B cell (primary cell): ENCODE measurements at regions not wholly inside any gene's neighbourhood (a gene's known extent, or its start where the extent isn't known, plus 50 kb on each side); places are given as distances from the start of the nearest gene placed in this dataset.

ENCODE experiments used
- ATAC-seq: fragments of 200-7000 bp; cut with Tn5 transposase; one replicate; pipeline ENCODE4 v1.10.0; 2021; ENCODE audit warnings: low read depth, mild to moderate bottlenecking, moderate number of reproducible peaks, moderate library complexity
- CTCF ChIA-PET: fragments of 350-600 bp; sonication (Branson Sonifier 250); formaldehyde crosslinking; loops from one replicate; lab custom pipeline; 2021; ENCODE audit warnings: antibody characterized with exemption, inconsistent platforms; lab: Charles Lee
- POLR2A ChIA-PET: fragments of 350-600 bp; sonication (Branson Sonifier 250); formaldehyde crosslinking; loops from one replicate; lab custom pipeline; 2021; ENCODE audit warnings: antibody characterized with exemption; lab: Charles Lee
- DNase-seq: peaks from one replicate; pipeline ENCODE4 v3.0.0; 2013
- H2AFZ ChIP-seq: 2 replicates; pipeline ENCODE4 v1.6.1; 2012; ENCODE audit warnings: mild to moderate bottlenecking, low read depth, low read length; ENCODE audit not compliant: insufficient read depth, poor library complexity, severe bottlenecking
- H3K27ac ChIP-seq, 2 donors: 1 replicate in 1 of 2; 2 replicates in 1 of 2; pipeline ENCODE4 v1.5.1; 2012 to 2013; ENCODE audit warnings: low read length in 2 of 2, mild to moderate bottlenecking in 2 of 2, moderate library complexity in 1 of 2
- H3K27me3 ChIP-seq, 4 experiments: fragments of 200-600 bp in 1 of 4; sonication (generic) in 1 of 4; replicated peaks in 1 of 4; 1 replicate in 2 of 4; 2 replicates in 2 of 4; pipeline versions ENCODE4 v1.6.1 to v1.7.0; 2013 to 2016; ENCODE audit warnings: low read length in 3 of 4, mild to moderate bottlenecking in 2 of 4, mixed read lengths in 1 of 4, moderate library complexity in 1 of 4; ENCODE audit not compliant: insufficient read depth in 4 of 4, control insufficient read depth in 3 of 4; ENCODE audit errors: control extremely low read depth in 1 of 4
- H3K36me3 ChIP-seq, 2 experiments: replicated peaks in 1 of 2; 1 replicate in 1 of 2; 2 replicates in 1 of 2; pipeline versions ENCODE4 v1.6.1 to v1.7.1; 2013; ENCODE audit warnings: low read length in 1 of 2; ENCODE audit not compliant: insufficient read depth in 2 of 2, control insufficient read depth in 1 of 2; ENCODE audit errors: control extremely low read depth in 1 of 2, extremely low read depth in 1 of 2
- H3K4me1 ChIP-seq, 2 donors: fragments of 200-600 bp in 1 of 2; sonication (generic) in 1 of 2; 1 replicate in 1 of 2; 2 replicates in 1 of 2; pipeline versions ENCODE4 v1.5.1 to v1.6.1; 2013 to 2017; ENCODE audit warnings: low read length in 2 of 2; ENCODE audit not compliant: control insufficient read depth in 2 of 2, insufficient read depth in 2 of 2
- H3K4me2 ChIP-seq: replicated peaks from 2 replicates; pipeline ENCODE3; 2012; ENCODE audit warnings: mild to moderate bottlenecking, low read depth, low read length; ENCODE audit not compliant: poor library complexity, severe bottlenecking
- H3K4me3 ChIP-seq, 5 experiments: fragments of 200-600 bp in 1 of 5; sonication (generic) in 1 of 5; 1 replicate in 3 of 5; 2 replicates in 2 of 5; pipeline versions ENCODE4 v1.5.1 to v1.7.0; 2011 to 2016; ENCODE audit warnings: low read length in 4 of 5, mild to moderate bottlenecking in 4 of 5, low read depth in 2 of 5, control low read depth in 1 of 5, moderate library complexity in 1 of 5; ENCODE audit not compliant: insufficient read depth in 1 of 5; ENCODE audit errors: control extremely low read depth in 1 of 5, extremely low read depth in 1 of 5
- H3K79me2 ChIP-seq: fragments of 200-600 bp; sonication (generic); one replicate; pipeline ENCODE4 v1.6.0; 2016; ENCODE audit warnings: low read length; ENCODE audit not compliant: control insufficient read depth, insufficient read depth
- H3K9ac ChIP-seq: fragments of 200-600 bp; sonication (generic); 2 replicates; pipeline ENCODE4 v1.6.1; 2017; ENCODE audit warnings: mild to moderate bottlenecking, low read length, moderate library complexity
- H3K9me3 ChIP-seq, 3 donors: one replicate each; pipeline versions ENCODE4 v1.6.1 to v1.7.1; 2013; ENCODE audit warnings: low read length in 2 of 3; ENCODE audit not compliant: control insufficient read depth in 2 of 3, insufficient read depth in 1 of 3; ENCODE audit errors: control extremely low read depth in 1 of 3
- H4K20me1 ChIP-seq: 2 replicates; pipeline ENCODE4 v1.6.0; 2012; ENCODE audit warnings: mild to moderate bottlenecking, low read length; ENCODE audit not compliant: insufficient read depth, control insufficient read depth, poor library complexity, severe bottlenecking
- H3K27ac Mint-ChIP-seq: one replicate; pipeline ENCODE4 v1.8.0; 2021; ENCODE audit warnings: mixed read lengths
- H3K27me3 Mint-ChIP-seq: one replicate; pipeline ENCODE4 v1.8.0; 2021; ENCODE audit warnings: mixed read lengths
- H3K4me1 Mint-ChIP-seq: one replicate; pipeline ENCODE4 v1.8.0; 2021; ENCODE audit warnings: mixed read lengths
- H3K4me3 Mint-ChIP-seq: one replicate; pipeline ENCODE4 v1.8.0; 2021; ENCODE audit warnings: mixed read lengths
- H3K9me3 Mint-ChIP-seq: one replicate; pipeline ENCODE4 v1.8.0; 2022; ENCODE audit warnings: mixed read lengths; ENCODE audit not compliant: insufficient read depth
- EZH2 ChIP-seq: IDR thresholded peaks from 2 replicates; pipeline ENCODE4 v1.6.1; 2012; ENCODE audit warnings: borderline replicate concordance, low read depth, mild to moderate bottlenecking, moderate library complexity, low read length; ENCODE audit not compliant: insufficient read depth, poor library complexity, severe bottlenecking
- WGBS: methylation state at CpG from one replicate; pipeline ENCODE4 v1.1.5; 2013; ENCODE audit warnings: missing lambda C conversion rate; ENCODE audit not compliant: insufficient coverage; 5-methylcytosine and 5-hydroxymethylcytosine counted together
- intact Hi-C: fragments of 100-400 bp; cut with micrococcal nuclease; formaldehyde crosslinking; loops from one replicate; pipeline ENCODE4 v1.10.0; 2022
- TF ChIP-seq, protein P1 (sequence below): fragments of 200-600 bp; IDR thresholded peaks from one replicate; pipeline ENCODE4 v1.8.0; 2022; ENCODE audit warnings: antibody characterized with exemption, mild to moderate bottlenecking

DNA sequence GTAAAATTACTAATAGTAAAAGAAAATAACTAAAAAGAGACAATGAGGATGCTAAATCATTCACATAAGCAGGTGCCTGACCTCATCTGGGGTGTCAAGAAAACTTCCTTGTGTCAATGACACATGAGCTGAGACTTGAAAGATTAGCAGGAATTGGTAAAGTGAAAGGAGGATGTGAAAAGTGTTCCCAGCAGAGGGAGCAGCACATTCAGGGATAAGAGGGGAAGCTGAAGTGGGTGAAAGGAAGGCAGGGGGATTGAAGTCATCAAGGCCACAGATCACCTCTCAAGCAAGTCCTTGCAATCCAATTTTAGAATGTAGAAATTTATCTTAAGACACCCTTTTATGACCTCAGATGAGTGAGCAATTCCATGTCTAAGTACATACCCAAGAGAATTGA, 60.2 kb upstream of the ACP3 start:
- intact Hi-C loops, result no loop called here
- POLR2A ChIA-PET, result no interaction called here
- Histone ChIP-seq H3K4me3 (no peak overlapping the region), H4K20me1 (no peaks in the 10 kb centered on the region), H2AFZ (no peak overlapping the region), H3K4me2 (no peak overlapping the region), H3K27me3 (no peaks in the 10 kb centered on the region), H3K36me3 (no peaks in the 10 kb centered on the region), H3K9ac (no peak overlapping the region), H3K27ac (no peak overlapping the region), H3K9me3 (no peaks in the 10 kb centered on the region), H3K79me2 (no peaks in the 10 kb centered on the region), H3K4me1 (no peaks in the 10 kb centered on the region)
- CTCF ChIA-PET, result interaction anchor here (1.3 kb wide), 1 partner anchor 86 kb away, joined by 3 read pairs; no protein-coding TSS in a partner anchor
- peaks cover 8% of the 10 kb centered on the region for H3K27me3 Mint-ChIP-seq
- no peak overlapping the region for H3K4me3 Mint-ChIP-seq
- no peak for TF ChIP-seq EZH2
- TF ChIP-seq, protein P1, sequence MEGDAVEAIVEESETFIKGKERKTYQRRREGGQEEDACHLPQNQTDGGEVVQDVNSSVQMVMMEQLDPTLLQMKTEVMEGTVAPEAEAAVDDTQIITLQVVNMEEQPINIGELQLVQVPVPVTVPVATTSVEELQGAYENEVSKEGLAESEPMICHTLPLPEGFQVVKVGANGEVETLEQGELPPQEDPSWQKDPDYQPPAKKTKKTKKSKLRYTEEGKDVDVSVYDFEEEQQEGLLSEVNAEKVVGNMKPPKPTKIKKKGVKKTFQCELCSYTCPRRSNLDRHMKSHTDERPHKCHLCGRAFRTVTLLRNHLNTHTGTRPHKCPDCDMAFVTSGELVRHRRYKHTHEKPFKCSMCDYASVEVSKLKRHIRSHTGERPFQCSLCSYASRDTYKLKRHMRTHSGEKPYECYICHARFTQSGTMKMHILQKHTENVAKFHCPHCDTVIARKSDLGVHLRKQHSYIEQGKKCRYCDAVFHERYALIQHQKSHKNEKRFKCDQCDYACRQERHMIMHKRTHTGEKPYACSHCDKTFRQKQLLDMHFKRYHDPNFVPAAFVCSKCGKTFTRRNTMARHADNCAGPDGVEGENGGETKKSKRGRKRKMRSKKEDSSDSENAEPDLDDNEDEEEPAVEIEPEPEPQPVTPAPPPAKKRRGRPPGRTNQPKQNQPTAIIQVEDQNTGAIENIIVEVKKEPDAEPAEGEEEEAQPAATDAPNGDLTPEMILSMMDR, result no peak
- no peak overlapping the region for H3K27ac Mint-ChIP-seq
- no peaks in the 10 kb centered on the region for H3K4me1 Mint-ChIP-seq
- H3K9me3 Mint-ChIP-seq, result no peaks in the 10 kb centered on the region
- no peak for ATAC-seq
- DNase-seq, result no peak

GRCh38 chr3:132261506-132261905, 55.7 kb upstream of the ACP3 start:
- ChIA-PET CTCF (no interaction called here), POLR2A (no interaction called here)
- H3K4me1 ChIP-seq, result no peaks in the 10 kb centered on the region
- H4K20me1 ChIP-seq, result no peaks in the 10 kb centered on the region
- H3K4me3 ChIP-seq, result no peak overlapping the region
- intact Hi-C loops, result no loop called here
- no peaks in the 10 kb centered on the region for H3K9me3 ChIP-seq
- WGBS, result 83% methylated on average over 1 of the region's 3 CpGs
- ATAC-seq, result no peak
- H3K27ac Mint-ChIP-seq, result no peak overlapping the region
- H3K79me2 ChIP-seq, result no peaks in the 10 kb centered on the region
- TF ChIP-seq, protein P1, result no peak
- TF ChIP-seq EZH2, result no peak
- H3K27me3 ChIP-seq, result no peaks in the 10 kb centered on the region
- H2AFZ ChIP-seq, result no peak overlapping the region
- H3K4me3 Mint-ChIP-seq, result no peak overlapping the region
- H3K27me3 Mint-ChIP-seq, result peaks cover 18% of the 10 kb centered on the region
- H3K4me2 ChIP-seq, result no peak overlapping the region
- H3K9me3 Mint-ChIP-seq, result no peaks in the 10 kb centered on the region
- no peak overlapping the region for H3K9ac ChIP-seq
- DNase-seq, result no peak
- no peaks in the 10 kb centered on the region for H3K36me3 ChIP-seq
- H3K27ac ChIP-seq, result no peak overlapping the region
- H3K4me1 Mint-ChIP-seq, result no peaks in the 10 kb centered on the region
